Stimulated activated CD4-positive, alpha-beta T cell treated with anti-CD3 and anti-CD28 coated beads, TNF-alpha, amount 100 ng/mL, for 1 hour (primary cell): ENCODE measurements at regions not wholly inside any gene's neighbourhood (a gene's known extent, or its start where the extent isn't known, plus 50 kb on each side); places are given as distances from the start of the nearest gene placed in this dataset.
"Not testable (repeated sequence)": the region's sequence is repeated elsewhere in the genome, so short reads cannot be mapped to it uniquely, and the experiment has no call there.

Source experiments
- DNase-seq, 3 donors: peaks; one replicate each; pipeline ENCODE4 v3.0.0-alpha.2; 2020; ENCODE audit warnings: low read depth in 3 of 3, low spot score in 1 of 3

DNA sequence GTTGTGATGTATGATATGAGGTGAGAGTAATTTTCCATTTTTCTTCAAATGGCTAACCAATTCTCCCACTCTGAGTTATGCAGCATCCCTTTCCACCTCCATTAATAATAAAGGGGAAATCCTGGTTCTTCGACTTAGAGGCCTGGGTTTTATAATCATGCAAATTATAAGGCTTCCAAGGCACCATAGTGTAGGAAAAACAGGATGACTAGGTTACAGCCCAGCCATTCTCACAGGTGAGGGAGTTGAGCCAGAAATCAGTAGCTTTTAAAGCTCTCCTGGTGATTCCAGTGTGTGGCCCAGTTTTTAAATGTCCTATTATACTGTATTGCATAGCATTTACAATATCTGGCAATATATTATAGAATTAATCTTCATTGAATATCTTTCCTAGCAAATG, 203.1 kb downstream of the ARHGEF9 start:
- DNase-seq: no peak

DNA sequence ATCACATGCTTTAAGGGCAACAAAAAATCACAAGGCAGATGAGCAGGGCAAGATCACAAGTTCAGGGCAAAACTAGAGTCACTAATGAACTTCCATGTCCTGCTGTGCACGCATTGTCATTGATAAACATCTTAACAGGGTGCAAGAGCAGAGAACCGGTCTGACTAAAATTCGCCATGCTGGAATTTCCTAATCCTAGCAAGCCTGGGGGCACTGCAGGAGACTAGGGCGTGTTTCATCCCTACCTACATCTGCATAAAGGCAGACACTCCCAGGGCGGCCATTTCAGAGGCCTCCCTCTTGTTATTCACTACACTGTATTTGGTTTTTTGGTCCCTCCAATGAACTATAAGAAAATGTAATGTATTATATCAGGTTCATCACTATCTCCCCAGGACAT, 203.6 kb downstream of the ARHGEF9 start:
- no peak for DNase-seq

GRCh38 chrX:63576533-63576932, 208.5 kb downstream of the ARHGEF9 start:
- no peak for DNase-seq

DNA sequence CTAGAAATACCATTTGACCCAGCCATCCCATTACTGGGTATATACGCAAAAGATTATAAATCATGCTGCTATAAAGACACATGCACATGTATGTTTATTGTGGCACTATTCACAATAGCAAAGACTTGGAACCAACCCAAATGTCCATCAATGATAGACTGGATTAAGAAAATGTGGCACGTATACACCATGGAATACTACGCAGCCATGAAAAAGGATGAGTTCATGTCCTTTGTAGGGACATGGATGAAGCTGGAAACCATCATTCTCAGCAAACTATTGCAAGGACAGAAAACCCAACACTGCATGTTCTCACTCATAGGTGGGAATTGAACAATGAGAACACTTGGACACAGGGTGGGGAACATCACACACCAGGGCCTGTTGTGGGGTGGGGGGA, 209.3 kb downstream of the ARHGEF9 start:
- not testable (repeated sequence) for DNase-seq

DNA sequence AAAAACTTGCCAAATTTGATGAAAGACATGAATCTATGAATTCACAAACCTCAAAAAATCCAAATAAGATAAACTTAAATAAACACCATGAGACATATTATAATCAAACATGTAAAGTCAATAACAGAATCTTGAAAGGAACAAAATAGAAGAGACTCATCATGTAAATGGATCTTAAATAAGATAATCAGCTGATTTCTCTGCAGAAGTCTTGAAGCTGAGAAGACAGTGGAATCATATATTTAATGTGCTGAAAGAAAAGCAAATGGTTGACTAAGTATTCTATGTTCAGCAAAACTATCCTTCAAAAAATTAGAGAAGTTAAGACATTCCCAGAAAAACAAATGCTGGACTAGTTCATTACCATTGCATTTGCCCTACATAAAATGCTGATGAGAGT, 215.7 kb upstream of the SPIN4 start:
- no peak for DNase-seq

GRCh38 chrX:63561425-63561824, 210.3 kb upstream of the SPIN4 start:
- no peak for DNase-seq

DNA sequence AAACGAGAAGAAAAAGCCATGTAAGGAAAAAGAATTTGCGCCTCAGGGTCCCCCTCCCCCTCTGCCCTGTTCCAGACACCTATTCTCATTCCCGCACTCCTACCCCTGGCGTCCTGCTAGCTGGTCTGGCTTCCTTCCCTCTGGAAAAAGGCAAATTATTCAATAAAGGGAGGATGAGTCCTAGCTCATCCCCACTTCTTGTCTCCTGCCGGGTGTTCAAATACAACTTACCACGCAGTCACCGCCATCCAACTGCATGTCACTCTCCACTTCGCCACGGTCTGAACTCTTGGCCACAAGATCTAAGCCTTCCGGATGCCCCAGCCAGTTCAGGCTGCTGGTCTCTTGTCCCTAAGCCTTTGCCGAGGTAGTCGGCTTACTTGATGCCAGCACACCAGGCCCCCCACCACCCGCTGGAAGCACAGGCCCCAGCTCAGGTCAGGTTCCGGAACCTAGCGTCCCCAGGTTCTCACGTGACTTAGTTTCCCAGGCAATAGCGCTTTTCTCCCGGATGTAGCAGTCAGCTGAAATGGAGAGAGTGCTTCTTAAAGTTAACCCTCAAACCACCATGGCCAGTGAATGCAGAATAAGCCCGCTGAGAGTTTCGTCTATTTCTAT, 209.6 kb upstream of the SPIN4 start:
- DNase-seq: peak in 2 of 3 donors; percentile 2 to 15

- DNase-seq: no peak
Observed at GRCh38 chrX:63551856-63552255, 200.7 kb upstream of the SPIN4 start.

- no peak for DNase-seq
Observed at GRCh38 chrX:63530654-63531053, 179.5 kb upstream of the SPIN4 start.

DNA sequence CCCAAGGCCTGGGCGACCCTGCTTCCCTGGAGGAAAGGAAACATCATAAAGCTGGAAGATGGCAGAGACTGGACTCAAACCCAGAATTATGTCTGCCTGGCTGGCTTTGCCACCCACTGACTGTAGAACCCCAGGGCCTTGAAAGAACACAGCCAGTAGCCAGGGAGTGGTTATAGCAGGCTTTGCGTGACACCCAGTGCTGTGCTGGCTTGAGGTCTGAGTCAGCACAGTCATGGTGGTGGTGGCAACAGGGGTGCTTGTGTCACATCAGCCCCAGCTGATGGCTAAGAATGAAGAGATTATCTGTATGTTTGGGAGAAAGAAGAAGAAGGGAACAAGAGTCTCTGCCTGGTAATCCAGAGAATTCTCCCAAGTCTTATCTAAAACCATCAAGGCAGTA, 178.8 kb upstream of the SPIN4 start:
- DNase-seq: no peak

- DNase-seq: no peak
Observed at GRCh38 chrX:63526863-63527262, 175.7 kb upstream of the SPIN4 start.

- DNase-seq: no peak
Observed at GRCh38 chrX:63525491-63525890, 174.4 kb upstream of the SPIN4 start.

- DNase-seq: not testable (repeated sequence)
Observed at GRCh38 chrX:63519368-63519767, 168.2 kb upstream of the SPIN4 start.

GRCh38 chrX:63514569-63515080, 163.5 kb upstream of the SPIN4 start:
- DNase-seq: no peak

DNA sequence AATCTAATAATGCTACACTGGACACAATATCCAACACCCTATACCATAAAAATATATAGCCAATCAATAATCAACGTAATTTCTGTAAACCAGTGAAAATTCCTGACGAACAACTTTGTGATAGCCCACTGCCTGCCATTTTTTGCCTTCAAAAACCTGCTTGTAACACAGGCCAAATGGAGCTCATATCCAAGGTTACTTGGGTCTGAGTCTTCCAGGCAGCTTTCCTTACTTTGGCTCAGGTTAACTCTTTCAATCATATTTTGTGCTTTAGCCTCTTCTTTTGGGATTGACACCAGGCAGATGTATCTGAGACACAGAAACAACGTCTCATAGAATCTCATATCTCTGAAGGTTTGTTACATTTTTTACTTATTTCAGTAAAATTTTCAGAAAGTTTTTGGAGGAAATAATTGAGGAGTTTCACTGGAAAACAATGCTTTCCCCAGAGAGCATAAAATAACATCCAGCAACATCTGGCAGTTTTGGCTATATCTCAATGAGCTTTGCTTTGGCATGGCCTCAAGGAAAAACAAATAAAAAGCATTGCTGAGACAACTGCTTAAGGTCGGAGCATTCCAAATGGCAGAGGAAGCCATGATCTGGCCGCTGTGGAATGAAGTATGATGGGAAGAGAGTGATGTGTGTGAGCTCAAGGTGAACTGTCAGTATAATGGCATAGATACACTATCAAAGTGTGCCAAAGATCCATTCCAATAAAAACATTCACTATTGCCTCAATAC, 162.9 kb upstream of the SPIN4 start:
- DNase-seq: no peak

- DNase-seq: no peak
Observed at GRCh38 chrX:63511361-63511760, 160.2 kb upstream of the SPIN4 start.

GRCh38 chrX:63508668-63509067, 157.5 kb upstream of the SPIN4 start:
- DNase-seq: no peak

DNA sequence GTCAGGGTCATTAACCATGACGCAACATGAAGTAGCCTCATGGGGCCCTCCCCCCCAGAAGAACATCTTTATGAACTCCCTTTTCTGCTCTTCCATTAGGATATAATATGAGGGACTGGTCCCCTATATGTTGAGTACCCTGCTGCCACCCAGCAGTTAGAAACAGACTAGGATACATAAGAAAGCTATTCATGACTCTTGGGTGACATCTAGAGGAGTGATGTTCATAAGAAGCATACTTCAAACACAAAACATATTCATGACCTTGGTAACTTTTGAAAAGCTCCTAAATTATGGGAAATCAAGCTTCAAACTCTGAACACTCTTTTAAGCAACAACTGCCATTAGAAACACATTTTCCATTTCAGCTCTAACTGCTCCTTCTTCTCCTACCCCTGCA, 155.2 kb upstream of the SPIN4 start:
- DNase-seq: no peak

GRCh38 chrX:63503541-63503940, 152.4 kb upstream of the SPIN4 start:
- no peak for DNase-seq

DNA sequence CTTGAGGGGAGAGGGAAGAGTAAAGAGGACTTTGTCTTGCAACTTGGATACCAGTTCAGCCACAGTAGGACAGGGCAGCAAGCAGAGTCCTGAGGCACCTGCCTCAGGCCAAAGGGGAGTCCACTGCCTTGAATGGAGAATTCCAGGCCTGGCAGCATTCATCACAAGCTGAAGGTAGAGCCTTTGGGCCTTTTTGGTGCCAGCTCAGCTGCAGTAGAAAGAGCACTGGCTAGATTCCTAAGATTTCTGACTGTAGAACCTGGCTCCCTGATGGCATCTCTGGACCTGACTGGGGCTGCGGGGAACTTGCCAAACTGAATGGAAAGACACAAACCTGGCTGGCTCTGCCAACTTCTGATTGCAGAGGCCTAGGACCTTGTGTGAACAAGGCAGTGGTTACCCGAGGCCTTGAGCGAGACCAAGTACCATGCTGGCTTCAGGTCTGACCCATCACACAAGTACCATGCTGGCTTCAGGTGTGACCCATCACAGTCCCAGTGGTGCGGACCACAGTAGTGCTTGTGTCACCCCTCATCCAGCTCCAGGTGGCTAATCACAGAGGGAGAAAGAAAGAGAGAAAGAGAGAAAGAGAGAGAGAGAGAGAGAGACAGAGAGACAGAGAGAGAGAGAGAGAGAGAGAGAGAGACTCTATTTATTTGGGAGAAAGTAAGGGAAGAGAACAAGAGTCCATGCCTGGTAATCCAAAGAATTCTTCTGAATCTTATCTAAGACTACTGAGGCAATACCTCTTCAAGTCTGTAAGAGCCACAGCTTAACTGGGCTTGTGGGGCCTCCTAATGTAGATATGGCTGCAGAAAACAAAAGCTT, 137.6 kb upstream of the SPIN4 start:
- no peak for DNase-seq

DNA sequence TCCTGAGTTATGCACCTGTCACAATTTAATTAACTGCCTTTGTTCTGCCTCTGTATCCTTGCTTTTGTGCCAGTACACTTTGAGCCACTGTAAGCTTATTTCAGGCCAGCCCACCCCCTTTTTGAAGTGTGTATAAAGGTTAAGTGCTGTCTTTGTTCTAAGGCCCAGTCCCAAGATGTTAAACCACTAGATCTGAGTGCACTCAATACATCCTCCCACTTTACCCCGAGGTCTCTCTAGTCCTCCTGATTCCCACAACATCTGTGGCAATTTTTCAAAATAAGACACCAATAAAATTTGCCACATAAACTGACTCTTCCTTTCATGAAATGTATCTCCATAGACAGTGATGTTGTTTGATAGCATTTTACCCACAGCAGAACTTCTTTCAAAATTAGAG, 124.1 kb upstream of the SPIN4 start:
- DNase-seq: no peak

DNA sequence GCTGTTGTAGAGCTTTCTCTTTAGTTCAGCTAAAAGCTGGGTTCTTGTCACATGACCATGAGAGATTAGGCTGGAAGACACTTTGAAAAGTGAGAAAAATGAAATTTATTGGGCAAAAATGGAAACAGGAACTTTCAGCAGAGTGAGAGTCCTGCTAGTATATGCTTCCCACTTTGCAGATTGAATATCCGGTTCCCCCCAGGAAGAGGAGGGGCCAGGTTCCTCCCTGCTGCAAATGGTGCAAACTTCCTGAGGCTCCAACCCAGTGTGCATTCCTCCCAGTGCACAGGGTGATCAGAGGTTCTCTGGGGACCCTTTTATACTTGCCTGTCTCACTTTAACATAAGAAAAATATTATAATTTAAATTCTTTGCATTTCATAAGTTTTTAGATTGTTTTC, 119.9 kb upstream of the SPIN4 start:
- DNase-seq: no peak
